ENCODE measurements at regions not wholly inside any gene's neighbourhood (a gene's known extent, or its start where the extent isn't known, plus 50 kb on each side); places are given as distances from the start of the nearest gene placed in this dataset.

- TF ChIP-seq, protein P1, sequence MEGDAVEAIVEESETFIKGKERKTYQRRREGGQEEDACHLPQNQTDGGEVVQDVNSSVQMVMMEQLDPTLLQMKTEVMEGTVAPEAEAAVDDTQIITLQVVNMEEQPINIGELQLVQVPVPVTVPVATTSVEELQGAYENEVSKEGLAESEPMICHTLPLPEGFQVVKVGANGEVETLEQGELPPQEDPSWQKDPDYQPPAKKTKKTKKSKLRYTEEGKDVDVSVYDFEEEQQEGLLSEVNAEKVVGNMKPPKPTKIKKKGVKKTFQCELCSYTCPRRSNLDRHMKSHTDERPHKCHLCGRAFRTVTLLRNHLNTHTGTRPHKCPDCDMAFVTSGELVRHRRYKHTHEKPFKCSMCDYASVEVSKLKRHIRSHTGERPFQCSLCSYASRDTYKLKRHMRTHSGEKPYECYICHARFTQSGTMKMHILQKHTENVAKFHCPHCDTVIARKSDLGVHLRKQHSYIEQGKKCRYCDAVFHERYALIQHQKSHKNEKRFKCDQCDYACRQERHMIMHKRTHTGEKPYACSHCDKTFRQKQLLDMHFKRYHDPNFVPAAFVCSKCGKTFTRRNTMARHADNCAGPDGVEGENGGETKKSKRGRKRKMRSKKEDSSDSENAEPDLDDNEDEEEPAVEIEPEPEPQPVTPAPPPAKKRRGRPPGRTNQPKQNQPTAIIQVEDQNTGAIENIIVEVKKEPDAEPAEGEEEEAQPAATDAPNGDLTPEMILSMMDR (IDR thresholded peaks at IDR 0.05; ENCODE audit: insufficient read depth, low read depth, low read length) = no peak
- no peak for TF ChIP-seq EZH2 (IDR thresholded peaks at IDR 0.05; ENCODE audit: insufficient read depth, low read length)
Measured at GRCh38 chr13:97727991-97728390, 225.5 kb upstream of the IPO5 start.
